ENCODE measurements at regions not wholly inside any gene's neighbourhood (a gene's known extent, or its start where the extent isn't known, plus 50 kb on each side); places are given as distances from the start of the nearest gene placed in this dataset.

GRCh38 chr3:81043009-81043408, 718.4 kb downstream of the GBE1 start:
- TF ChIP-seq CTCF (IDR thresholded peaks at IDR 0.05) (no peak), POLR2A (IDR thresholded peaks at IDR 0.05) (no peak)

Data from ovary (tissue), 3 donors.